Kasumi-1 (cell line): ENCODE measurements at regions not wholly inside any gene's neighbourhood (a gene's known extent, or its start where the extent isn't known, plus 50 kb on each side); places are given as distances from the start of the nearest gene placed in this dataset.

Experiments used
- DNase-seq, 2 experiments: peaks; one replicate each; lab custom pipeline; 2025; lab: John Stamatoyannopoulos, UW

DNA sequence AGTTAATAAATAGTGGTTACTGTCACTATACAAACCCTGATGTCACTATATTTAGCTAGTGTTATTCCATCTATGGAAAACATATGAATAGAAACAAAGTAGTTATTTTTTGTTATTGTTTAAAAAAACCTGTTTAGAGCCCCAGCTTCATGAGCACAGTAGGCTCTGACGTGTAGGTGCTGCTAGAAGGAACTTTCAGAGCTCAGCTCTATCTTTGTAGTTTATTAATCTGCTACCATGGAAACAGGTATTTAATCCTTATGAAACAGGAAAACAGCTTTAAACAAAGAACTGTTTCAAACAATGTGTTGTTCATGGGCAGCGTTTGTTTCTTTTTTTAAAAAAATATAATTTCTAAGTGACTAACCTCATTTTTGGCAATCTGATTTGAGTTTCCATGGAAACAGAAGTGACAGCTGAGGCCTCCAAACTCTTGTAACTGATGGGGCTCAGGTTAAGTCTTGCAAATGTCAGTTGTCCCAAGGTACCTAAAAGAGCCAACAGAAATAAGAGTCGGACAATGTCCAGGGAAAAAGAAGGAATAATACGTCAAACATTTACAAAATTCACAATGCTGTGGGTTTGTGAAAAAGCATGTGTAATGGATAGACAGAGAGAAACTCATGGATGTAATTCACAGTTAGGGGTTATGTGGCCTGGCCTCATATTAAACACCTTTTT lies 162.0 kb upstream of the C21orf91 start:
- no peak for DNase-seq

- no peak for DNase-seq
These were observed 160.6 kb upstream of the C21orf91 start for GRCh38 chr21:17979763-17980162.

DNA sequence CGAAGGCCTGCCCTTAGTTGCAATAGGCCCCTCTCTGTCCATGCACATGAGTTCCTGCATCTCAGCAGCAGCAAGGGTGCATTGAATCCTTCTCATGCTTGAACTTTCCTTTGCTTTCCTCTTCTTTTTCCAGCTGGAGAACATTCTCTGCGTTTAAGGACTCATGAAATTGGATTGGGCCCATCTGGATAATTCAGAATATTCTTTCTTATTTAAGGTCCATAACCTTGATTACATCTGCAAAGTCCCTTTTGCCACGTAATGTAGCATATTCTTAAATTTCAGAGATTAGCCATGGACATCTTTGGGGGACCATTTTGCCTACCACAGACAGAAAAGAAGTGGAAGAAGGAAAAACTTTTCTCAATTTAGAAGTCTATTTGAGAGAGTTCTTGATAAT lies 159.7 kb upstream of the C21orf91 start:
- no peak for DNase-seq

DNA sequence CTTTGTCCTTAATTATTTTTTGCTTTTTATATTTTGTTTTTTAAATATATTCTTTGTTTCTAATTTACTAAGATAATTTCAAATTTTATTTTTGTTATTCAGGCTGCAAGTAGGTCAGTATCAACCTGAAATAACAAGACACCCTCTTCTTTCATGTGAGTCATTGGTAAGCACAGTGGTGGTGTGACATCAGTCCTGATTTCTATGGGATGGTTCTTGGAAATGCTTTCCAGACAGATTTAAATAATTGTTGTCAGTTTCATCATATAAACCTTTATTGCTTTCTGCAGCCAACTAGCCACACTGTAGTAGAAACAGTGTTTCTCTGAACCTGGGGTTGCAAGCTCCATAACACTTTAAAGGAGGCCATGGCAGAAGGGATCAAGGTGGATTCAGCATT lies 157.5 kb upstream of the C21orf91 start:
- DNase-seq, result no peak

DNA sequence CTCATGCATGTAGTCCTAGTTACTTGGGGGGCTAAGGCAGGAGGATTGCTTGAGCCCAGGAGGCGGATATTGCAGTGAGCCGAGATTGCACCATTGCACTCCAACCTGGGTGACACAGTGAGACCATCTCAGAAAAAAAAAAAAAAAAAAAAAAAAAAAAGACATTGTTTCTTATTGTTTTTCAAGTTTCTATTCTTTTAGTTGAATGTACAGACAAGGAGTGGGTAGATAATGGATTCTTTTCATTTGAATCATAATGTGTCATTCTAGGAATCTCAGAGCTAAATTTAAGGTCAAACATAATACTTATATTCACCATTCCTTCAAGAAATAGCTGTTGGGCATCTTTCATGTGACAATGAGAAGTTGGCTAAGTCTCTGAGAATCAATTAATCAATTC lies 157.0 kb upstream of the C21orf91 start:
- DNase-seq, result no peak

DNA sequence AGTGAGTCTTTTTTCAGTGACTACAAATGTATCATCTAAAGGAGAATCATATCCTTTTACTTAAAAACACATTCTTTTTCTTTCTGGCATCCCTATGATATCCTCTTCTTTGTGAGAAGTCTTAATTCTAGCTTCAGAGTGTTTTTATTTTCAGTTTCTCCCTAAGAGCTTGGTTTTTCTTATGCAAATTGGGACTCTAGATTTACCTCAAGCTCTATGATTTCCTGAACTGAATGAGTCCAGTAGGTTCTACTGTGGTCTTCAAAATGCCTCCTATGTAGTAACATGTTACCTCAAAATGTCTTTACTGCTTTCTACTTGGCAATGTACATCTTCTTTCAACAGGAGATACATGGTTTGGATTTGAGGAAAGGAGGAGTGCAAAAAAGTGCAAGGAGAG lies 148.2 kb upstream of the C21orf91 start:
- DNase-seq, result no peak

GRCh38 chr21:17964716-17965115 lies 145.6 kb upstream of the C21orf91 start:
- no peak for DNase-seq

DNA sequence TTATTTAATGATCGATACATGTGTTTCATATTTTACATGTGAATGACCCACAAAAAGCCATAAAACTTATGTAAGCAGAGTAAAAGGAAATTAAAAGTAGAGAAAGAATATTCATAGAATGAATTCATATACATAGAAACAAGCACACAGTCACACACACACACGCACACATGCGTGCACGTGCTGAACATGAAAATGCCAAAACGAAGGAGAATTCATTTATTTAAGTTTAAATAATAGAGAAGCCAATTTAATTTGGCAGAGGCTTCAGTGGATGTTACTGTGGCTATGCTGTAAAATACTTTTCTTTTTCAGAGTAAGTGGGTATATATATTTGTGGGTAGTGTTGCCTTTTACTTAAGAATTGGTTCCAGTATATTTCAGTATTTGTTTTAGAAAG lies 145.0 kb upstream of the C21orf91 start:
- no peak for DNase-seq

DNA sequence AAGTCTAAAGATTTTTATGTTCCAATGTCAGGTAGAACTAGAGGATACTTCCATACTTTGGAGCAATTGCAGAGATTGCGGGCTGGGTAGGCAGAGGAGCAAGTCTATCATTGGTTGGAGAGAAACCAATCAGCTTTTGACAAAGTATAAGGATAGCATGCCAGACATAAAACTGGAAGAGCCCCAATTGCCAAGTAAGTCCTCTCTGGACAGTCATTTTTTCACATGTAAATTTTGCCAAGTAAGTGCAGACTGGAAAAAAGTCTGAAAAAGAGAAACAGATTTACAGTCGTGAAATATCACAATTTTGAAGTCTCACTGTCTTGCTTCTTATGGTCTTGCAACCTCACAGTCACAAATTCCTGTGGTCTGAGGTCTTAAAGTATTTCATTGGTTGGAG lies 131.4 kb upstream of the C21orf91 start:
- no peak for DNase-seq

DNA sequence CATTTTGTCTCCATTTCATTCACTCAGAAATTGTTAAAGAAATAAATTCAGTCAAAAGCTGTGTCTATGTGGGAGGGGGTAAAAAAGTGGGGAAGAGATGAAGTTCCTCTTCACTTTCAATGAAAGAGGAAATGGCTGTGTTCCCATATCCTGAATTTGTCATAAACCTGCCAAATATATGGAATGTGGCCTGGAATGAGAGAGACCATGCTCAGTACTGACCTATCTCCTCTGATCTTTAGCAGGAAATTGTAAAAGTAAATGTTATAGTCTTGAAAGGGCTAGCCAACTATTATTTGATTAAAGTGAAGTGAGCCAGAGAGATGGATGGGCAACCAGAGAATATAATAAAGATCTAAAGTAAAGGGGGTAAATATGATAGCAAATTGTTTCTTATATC lies 130.3 kb upstream of the C21orf91 start:
- no peak for DNase-seq

GRCh38 chr21:17947531-17947930 lies 128.4 kb upstream of the C21orf91 start:
- no peak for DNase-seq

- no peak for DNase-seq
These were observed 111.9 kb upstream of the C21orf91 start for GRCh38 chr21:17931080-17931479.

GRCh38 chr21:17930093-17930492 lies 110.9 kb upstream of the C21orf91 start:
- no peak for DNase-seq

- no peak for DNase-seq
These were observed 110.4 kb upstream of the C21orf91 start for GRCh38 chr21:17929510-17929909.

DNA sequence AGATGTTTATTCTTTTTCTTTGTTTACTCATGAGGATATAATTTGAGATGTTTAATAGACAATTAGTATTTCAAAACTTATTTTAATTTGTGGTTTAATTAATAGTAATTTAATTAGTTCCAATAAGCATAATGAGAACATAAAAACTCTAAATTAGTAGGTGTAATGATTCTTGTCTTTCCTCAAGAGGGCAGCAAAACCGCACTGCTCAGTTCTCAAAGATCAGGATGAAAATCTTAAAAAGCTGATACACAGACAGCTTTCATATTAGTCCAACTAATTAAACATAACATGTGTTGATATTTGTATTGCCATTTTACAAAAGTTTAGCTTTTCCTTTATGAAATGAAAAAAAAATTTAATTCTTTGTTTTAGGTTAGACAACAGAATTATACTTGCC lies 106.7 kb upstream of the C21orf91 start:
- DNase-seq, result peak; percentile 49 to 62

- DNase-seq, result peak; percentile 72 to 85
These were observed 105.9 kb upstream of the C21orf91 start for GRCh38 chr21:17925000-17925610.

- DNase-seq, result no peak
These were observed 102.7 kb upstream of the C21orf91 start for GRCh38 chr21:17921579-17922530.

GRCh38 chr21:17915976-17916375 lies 96.8 kb upstream of the C21orf91 start:
- no peak for DNase-seq

GRCh38 chr21:17911628-17912027 lies 92.5 kb upstream of the C21orf91 start:
- DNase-seq, result no peak

- no peak for DNase-seq
These were observed 84.9 kb upstream of the C21orf91 start for GRCh38 chr21:17903929-17904639.

DNA sequence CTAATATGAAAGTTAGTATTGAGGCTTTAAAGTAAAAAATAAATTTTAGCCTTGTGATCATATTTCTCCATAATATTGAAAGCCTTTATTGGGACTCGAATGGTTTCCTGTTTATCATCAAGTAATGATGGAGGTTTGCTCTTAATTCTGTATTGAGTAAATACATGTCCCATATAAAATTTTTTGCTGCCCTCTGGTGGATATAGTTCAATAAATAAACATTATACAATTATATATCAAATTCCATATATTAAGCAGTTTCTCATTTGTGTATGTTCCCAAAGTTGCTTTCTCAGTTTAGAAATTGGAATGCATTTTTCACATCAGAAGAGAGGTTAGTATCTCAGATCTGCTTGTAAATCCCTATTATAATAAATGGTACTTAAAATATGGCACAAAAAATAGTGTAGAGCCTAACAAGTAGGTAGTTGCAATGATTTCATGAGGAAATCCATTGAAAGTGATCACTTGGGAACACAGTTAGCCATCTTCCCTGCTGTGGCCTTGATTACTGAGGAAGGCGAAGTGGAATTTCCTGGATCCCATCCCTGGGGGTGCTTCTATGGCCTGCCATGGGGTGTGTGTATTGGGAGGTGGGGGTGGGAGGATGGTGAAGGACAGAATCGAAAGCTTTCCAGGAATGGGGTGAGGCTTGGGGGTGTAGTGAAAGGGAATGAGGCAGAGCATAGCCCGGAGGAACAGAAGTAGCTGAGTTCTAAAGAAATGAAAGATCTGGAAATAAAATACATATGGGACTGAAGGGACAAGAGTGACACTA lies 84.1 kb upstream of the C21orf91 start:
- DNase-seq, result peak; percentile 29 to 33
